ENCODE measurements at regions not wholly inside any gene's neighbourhood (a gene's known extent, or its start where the extent isn't known, plus 50 kb on each side); places are given as distances from the start of the nearest gene placed in this dataset.
A peak's percentile ranks its signal among the peaks of the same experiment; 100 is the strongest.

GRCh38 chr7:45999541-45999940, 78.5 kb upstream of the IGFBP3 start:
- Histone ChIP-seq H3K9me2 (ENCODE audit: insufficient read depth) (no peaks in the 10 kb centered on the region), H4K20me1 (ENCODE audit: insufficient read depth) (no peaks in the 10 kb centered on the region), H3K4me3 (no peak overlapping the region), H3K27ac (no peak overlapping the region), H3K79me2 (ENCODE audit: insufficient read depth) (no peaks in the 10 kb centered on the region), H2AFZ (no peak overlapping the region), H3K4me1 (ENCODE audit: insufficient read depth) (peaks cover 12% of the 10 kb centered on the region), H3F3A (ENCODE audit: insufficient read depth) (peaks cover 15% of the 10 kb centered on the region), H3K27me3 (replicated peaks; ENCODE audit: insufficient read depth) (no peaks in the 10 kb centered on the region), H3K4me2 (ENCODE audit: unreplicated experiment) (no peak overlapping the region), H3K36me3 (ENCODE audit: low read depth) (no peaks in the 10 kb centered on the region), H3K9ac (no peak overlapping the region), H3K9me3 (ENCODE audit: low read depth) (no peaks in the 10 kb centered on the region)
- DNase-seq: no peak
- in situ Hi-C loops (cut with MboI): no loop called here
- TF ChIP-seq EZH2 (IDR thresholded peaks at IDR 0.05; ENCODE audit: insufficient read depth, poor library complexity, severe bottlenecking) (no peak), EZH2phosphoT487 (IDR thresholded peaks at IDR 0.05; ENCODE audit: insufficient read depth, low read depth) (no peak)
- WGBS, 2 experiments (ENCODE audit: low coverage in 1 of 2, low lambda C conversion rate in 2 of 2, missing lambda C conversion rate in 2 of 2): 0 to 15% methylated on average over 1 of the region's 1 CpG

GRCh38 chr7:45998506-45998905, 77.4 kb upstream of the IGFBP3 start:
- H2AFZ ChIP-seq: no peak overlapping the region
- H3K9me3 ChIP-seq (ENCODE audit: low read depth): no peaks in the 10 kb centered on the region
- no peak overlapping the region for H3K27ac ChIP-seq
- H3K4me2 ChIP-seq (ENCODE audit: unreplicated experiment): no peak overlapping the region
- H3K79me2 ChIP-seq (ENCODE audit: insufficient read depth): no peaks in the 10 kb centered on the region
- TF ChIP-seq EZH2 (IDR thresholded peaks at IDR 0.05; ENCODE audit: insufficient read depth, poor library complexity, severe bottlenecking) (no peak), EZH2phosphoT487 (IDR thresholded peaks at IDR 0.05; ENCODE audit: insufficient read depth, low read depth) (no peak)
- no peak overlapping the region for H3K4me3 ChIP-seq
- peaks cover 15% of the 10 kb centered on the region for H3F3A ChIP-seq (ENCODE audit: insufficient read depth)
- 72 to 81% methylated on average over 1 of the region's 1 CpG for WGBS, 2 experiments (ENCODE audit: low coverage in 1 of 2, low lambda C conversion rate in 2 of 2, missing lambda C conversion rate in 2 of 2)
- H3K36me3 ChIP-seq (ENCODE audit: low read depth): no peaks in the 10 kb centered on the region
- DNase-seq: no peak
- no peaks in the 10 kb centered on the region for H3K9me2 ChIP-seq (ENCODE audit: insufficient read depth)
- no peaks in the 10 kb centered on the region for H4K20me1 ChIP-seq (ENCODE audit: insufficient read depth)
- in situ Hi-C loops (cut with MboI): no loop called here
- H3K9ac ChIP-seq: no peak overlapping the region
- no peaks in the 10 kb centered on the region for H3K27me3 ChIP-seq (replicated peaks; ENCODE audit: insufficient read depth)
- H3K4me1 ChIP-seq (ENCODE audit: insufficient read depth): peaks cover 15% of the 10 kb centered on the region

DNA sequence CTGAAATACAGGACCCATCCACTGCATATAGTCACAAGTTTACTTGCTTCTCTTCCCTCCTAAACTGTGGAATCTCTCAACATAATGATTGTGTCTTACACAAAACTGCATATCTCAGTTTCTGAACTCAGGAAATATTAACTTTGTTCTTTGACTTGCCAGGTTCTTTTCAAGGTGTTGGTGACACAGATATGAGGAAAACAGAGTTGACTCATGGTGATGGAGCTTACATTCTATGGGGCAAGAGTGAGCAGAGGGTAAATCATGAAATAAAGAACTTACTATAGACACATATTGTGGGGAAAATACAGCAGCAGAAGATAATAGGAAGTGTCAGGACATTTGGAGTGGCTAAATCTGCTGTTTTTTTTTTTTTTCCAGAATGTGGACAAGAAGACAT, 72.5 kb upstream of the IGFBP3 start:
- no peaks in the 10 kb centered on the region for H3K9me3 ChIP-seq (ENCODE audit: low read depth)
- peak overlapping the region; percentile 63; the same call in 1 of the 2 replicates for H2AFZ ChIP-seq
- no peaks in the 10 kb centered on the region for H4K20me1 ChIP-seq (ENCODE audit: insufficient read depth)
- peak; percentile 35 for DNase-seq
- H3K4me2 ChIP-seq (ENCODE audit: unreplicated experiment): peak overlapping the region; percentile 22
- H3K9ac ChIP-seq: no peak overlapping the region
- in situ Hi-C loops (cut with MboI): no loop called here
- no peaks in the 10 kb centered on the region for H3K36me3 ChIP-seq (ENCODE audit: low read depth)
- TF ChIP-seq EZH2phosphoT487 (IDR thresholded peaks at IDR 0.05; ENCODE audit: insufficient read depth, low read depth): no peak
- no peak for TF ChIP-seq EZH2 (IDR thresholded peaks at IDR 0.05; ENCODE audit: insufficient read depth, poor library complexity, severe bottlenecking)
- H3K27me3 ChIP-seq (replicated peaks; ENCODE audit: insufficient read depth): no peaks in the 10 kb centered on the region
- peak overlapping the region; percentile 36; the same call in 1 of the 2 replicates for H3K27ac ChIP-seq
- H3K79me2 ChIP-seq (ENCODE audit: insufficient read depth): no peaks in the 10 kb centered on the region
- H3K4me3 ChIP-seq: no peak overlapping the region
- no peaks in the 10 kb centered on the region for H3K9me2 ChIP-seq (ENCODE audit: insufficient read depth)
- peaks cover 13% of the 10 kb centered on the region; the same call in 1 of the 2 replicates for H3F3A ChIP-seq (ENCODE audit: insufficient read depth)
- H3K4me1 ChIP-seq (ENCODE audit: insufficient read depth): peaks cover 16% of the 10 kb centered on the region

- in situ Hi-C loops (cut with MboI): no loop called here
- no peaks in the 10 kb centered on the region for H4K20me1 ChIP-seq (ENCODE audit: insufficient read depth)
- H3K79me2 ChIP-seq (ENCODE audit: insufficient read depth): no peaks in the 10 kb centered on the region
- no peaks in the 10 kb centered on the region for H3K9me3 ChIP-seq (ENCODE audit: low read depth)
- H3K9me2 ChIP-seq (ENCODE audit: insufficient read depth): no peaks in the 10 kb centered on the region
- WGBS, 2 experiments (ENCODE audit: low coverage in 1 of 2, low lambda C conversion rate in 2 of 2, missing lambda C conversion rate in 2 of 2): 71 to 73% methylated on average over 4 of the region's 4 CpGs
- DNase-seq: no peak
- no peaks in the 10 kb centered on the region for H3K27me3 ChIP-seq (replicated peaks; ENCODE audit: insufficient read depth)
- peaks cover 13% of the 10 kb centered on the region; the same call in 1 of the 2 replicates for H3F3A ChIP-seq (ENCODE audit: insufficient read depth)
- peaks cover 16% of the 10 kb centered on the region for H3K4me1 ChIP-seq (ENCODE audit: insufficient read depth)
- no peak overlapping the region for H3K4me3 ChIP-seq
- TF ChIP-seq EZH2phosphoT487 (IDR thresholded peaks at IDR 0.05; ENCODE audit: insufficient read depth, low read depth) (no peak), EZH2 (IDR thresholded peaks at IDR 0.05; ENCODE audit: insufficient read depth, poor library complexity, severe bottlenecking) (no peak)
- no peak overlapping the region for H3K9ac ChIP-seq
- no peak overlapping the region for H3K27ac ChIP-seq
- no peak overlapping the region for H2AFZ ChIP-seq
- no peaks in the 10 kb centered on the region for H3K36me3 ChIP-seq (ENCODE audit: low read depth)
- no peak overlapping the region for H3K4me2 ChIP-seq (ENCODE audit: unreplicated experiment)
Observed at GRCh38 chr7:45992826-45993225, 71.8 kb upstream of the IGFBP3 start.

DNA sequence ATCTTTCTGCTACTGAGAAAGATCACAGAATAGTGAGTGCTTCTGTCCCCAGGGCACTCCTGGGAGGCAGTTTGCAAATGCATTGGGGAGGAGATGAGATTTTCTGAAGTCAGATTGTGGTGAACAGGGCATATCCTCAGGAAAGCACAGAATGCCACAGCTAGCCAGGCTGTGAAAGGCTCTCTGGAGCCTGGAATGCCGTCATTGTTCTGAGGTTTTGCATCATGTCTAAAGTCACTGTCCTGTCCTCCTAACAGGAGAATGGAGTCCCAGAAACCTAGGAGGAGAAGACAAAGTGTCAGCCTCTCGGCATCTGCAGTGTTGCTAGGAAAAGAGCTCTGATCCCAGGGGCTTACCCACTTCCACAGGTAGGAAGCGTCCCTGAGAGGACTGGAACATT, 69.2 kb upstream of the IGFBP3 start:
- H4K20me1 ChIP-seq (ENCODE audit: insufficient read depth): no peaks in the 10 kb centered on the region
- no peak overlapping the region for H3K27ac ChIP-seq
- no peak overlapping the region for H3K9ac ChIP-seq
- peaks cover 13% of the 10 kb centered on the region; the same call in 1 of the 2 replicates for H3F3A ChIP-seq (ENCODE audit: insufficient read depth)
- H2AFZ ChIP-seq: no peak overlapping the region
- no peak overlapping the region for H3K4me3 ChIP-seq
- no peaks in the 10 kb centered on the region for H3K27me3 ChIP-seq (replicated peaks; ENCODE audit: insufficient read depth)
- WGBS, 2 experiments (ENCODE audit: low coverage in 1 of 2, low lambda C conversion rate in 2 of 2, missing lambda C conversion rate in 2 of 2): 95 to 100% methylated on average over 3 of the region's 3 CpGs
- TF ChIP-seq EZH2phosphoT487 (IDR thresholded peaks at IDR 0.05; ENCODE audit: insufficient read depth, low read depth) (no peak), EZH2 (IDR thresholded peaks at IDR 0.05; ENCODE audit: insufficient read depth, poor library complexity, severe bottlenecking) (no peak)
- H3K4me1 ChIP-seq (ENCODE audit: insufficient read depth): peaks cover 16% of the 10 kb centered on the region
- no peak for DNase-seq
- in situ Hi-C loops (cut with MboI): no loop called here
- H3K9me3 ChIP-seq (ENCODE audit: low read depth): no peaks in the 10 kb centered on the region
- H3K36me3 ChIP-seq (ENCODE audit: low read depth): no peaks in the 10 kb centered on the region
- no peaks in the 10 kb centered on the region for H3K9me2 ChIP-seq (ENCODE audit: insufficient read depth)
- H3K79me2 ChIP-seq (ENCODE audit: insufficient read depth): no peaks in the 10 kb centered on the region
- no peak overlapping the region for H3K4me2 ChIP-seq (ENCODE audit: unreplicated experiment)

Data from GM23248 (cell line).